CD14-positive monocyte (primary cell): ENCODE measurements at regions not wholly inside any gene's neighbourhood (a gene's known extent, or its start where the extent isn't known, plus 50 kb on each side); places are given as distances from the start of the nearest gene placed in this dataset.

Source experiments
- DNase-seq, 3 donors: peaks; one replicate each; pipeline ENCODE4 v3.0.0-alpha.2; 2011 to 2022
- H2AFZ ChIP-seq: 2 replicates; pipeline ENCODE4 v1.6.0; 2012; ENCODE audit warnings: mild to moderate bottlenecking, low read depth, low read length, inconsistent platforms; ENCODE audit not compliant: insufficient read depth, poor library complexity, severe bottlenecking
- H3K27ac ChIP-seq, 2 donors: 1 replicate in 1 of 2; 2 replicates in 1 of 2; pipeline ENCODE4 v1.5.1; 2012 to 2013; ENCODE audit warnings: low read length in 2 of 2, control low read depth in 1 of 2, inconsistent platforms in 1 of 2, low read depth in 1 of 2, mild to moderate bottlenecking in 1 of 2
- H3K27me3 ChIP-seq, 2 donors: one replicate each; pipeline versions ENCODE4 v1.6.0 to v1.6.1; 2011 to 2013; ENCODE audit warnings: low read length in 2 of 2; ENCODE audit not compliant: control insufficient read depth in 2 of 2, insufficient read depth in 2 of 2
- H3K36me3 ChIP-seq, 2 donors: replicated peaks in 1 of 2; 1 replicate in 1 of 2; 2 replicates in 1 of 2; pipeline versions ENCODE4 v1.5.1 to v1.6.1; 2012 to 2013; ENCODE audit warnings: low read length in 2 of 2, control low read depth in 1 of 2, inconsistent platforms in 1 of 2, mild to moderate bottlenecking in 1 of 2; ENCODE audit not compliant: insufficient read depth in 2 of 2, control insufficient read depth in 1 of 2
- H3K4me1 ChIP-seq, 2 donors: 1 replicate in 1 of 2; 2 replicates in 1 of 2; pipeline versions ENCODE4 v1.5.1 to v1.6.1; 2012 to 2013; ENCODE audit warnings: low read length in 2 of 2, control low read depth in 1 of 2, inconsistent platforms in 1 of 2, mild to moderate bottlenecking in 1 of 2, moderate library complexity in 1 of 2; ENCODE audit not compliant: insufficient read depth in 2 of 2, control insufficient read depth in 1 of 2
- H3K4me2 ChIP-seq: replicated peaks from 2 replicates; pipeline ENCODE3; 2012; ENCODE audit warnings: low read length, moderate library complexity, mild to moderate bottlenecking; ENCODE audit not compliant: poor library complexity, severe bottlenecking; ENCODE audit errors: extremely low read depth
- H3K4me3 ChIP-seq, 3 experiments: fragments of 200-600 bp in 1 of 3; sonication (generic) in 1 of 3; replicated peaks in 1 of 3; 1 replicate in 2 of 3; 2 replicates in 1 of 3; pipeline ENCODE4 v1.5.1; 2011 to 2013; ENCODE audit warnings: low read length in 3 of 3, mild to moderate bottlenecking in 3 of 3, control low read depth in 2 of 3, low read depth in 2 of 3, inconsistent platforms in 1 of 3, moderate library complexity in 1 of 3
- H3K79me2 ChIP-seq: 2 replicates; pipeline ENCODE4 v1.6.0; 2012; ENCODE audit warnings: mild to moderate bottlenecking, control low read depth, inconsistent platforms, low read length, moderate library complexity; ENCODE audit not compliant: insufficient read depth
- H3K9ac ChIP-seq: 2 replicates; pipeline ENCODE4 v1.6.0; 2017; ENCODE audit warnings: low read length, mild to moderate bottlenecking; ENCODE audit not compliant: insufficient read depth, poor library complexity, severe bottlenecking
- H3K9me3 ChIP-seq, 2 donors: replicated peaks in 1 of 2; 1 replicate in 1 of 2; 2 replicates in 1 of 2; pipeline versions ENCODE4 v1.5.1 to v1.6.1; 2012 to 2013; ENCODE audit warnings: low read length in 2 of 2, control low read depth in 1 of 2; ENCODE audit not compliant: control insufficient read depth in 1 of 2, insufficient read depth in 1 of 2
- H4K20me1 ChIP-seq: 2 replicates; pipeline ENCODE4 v1.6.0; 2012; ENCODE audit warnings: mild to moderate bottlenecking, low read length, control low read depth, moderate library complexity; ENCODE audit not compliant: insufficient read depth
- H3K27ac Mint-ChIP-seq, 7 donors: one replicate each; pipeline ENCODE4 v1.8.0; 2020; ENCODE audit warnings: mild to moderate bottlenecking in 7 of 7, mixed read lengths in 7 of 7, moderate library complexity in 6 of 7, inconsistent platforms in 2 of 7
- H3K27me3 Mint-ChIP-seq, 3 donors: one replicate each; pipeline ENCODE4 v1.8.0; 2021 to 2022; ENCODE audit warnings: low read depth in 3 of 3, mild to moderate bottlenecking in 3 of 3, mixed read lengths in 3 of 3, moderate library complexity in 3 of 3, inconsistent platforms in 1 of 3
- H3K36me3 Mint-ChIP-seq, 2 donors: one replicate each; pipeline ENCODE4 v1.8.0; 2020; ENCODE audit warnings: mixed read lengths in 2 of 2, inconsistent platforms in 1 of 2, mild to moderate bottlenecking in 1 of 2
- H3K4me1 Mint-ChIP-seq: one replicate; pipeline ENCODE4 v1.8.0; 2020; ENCODE audit warnings: mild to moderate bottlenecking, mixed read lengths
- H3K4me3 Mint-ChIP-seq, 2 donors: one replicate each; pipeline ENCODE4 v1.8.0; 2020; ENCODE audit warnings: mild to moderate bottlenecking in 2 of 2, mixed read lengths in 2 of 2, moderate library complexity in 1 of 2
- H3K9me3 Mint-ChIP-seq, 7 donors: one replicate each; pipeline ENCODE4 v1.8.0; 2020 to 2022; ENCODE audit warnings: mixed read lengths in 7 of 7, mild to moderate bottlenecking in 6 of 7, moderate library complexity in 6 of 7, inconsistent platforms in 2 of 7
- WGBS: methylation state at CpG from one replicate; pipeline ENCODE4 v1.1.5; 2013; ENCODE audit warnings: missing lambda C conversion rate; ENCODE audit not compliant: insufficient coverage; 5-methylcytosine and 5-hydroxymethylcytosine counted together
- intact Hi-C, 2 donors: fragments of 100-400 bp; cut with micrococcal nuclease; formaldehyde crosslinking; loops; one replicate each; pipeline versions ENCODE4 v1.15.0 to v1.15.1; 2023
- TF ChIP-seq, protein P1 (sequence below): fragments of 200-600 bp; IDR thresholded peaks from one replicate; pipeline ENCODE4 v1.8.0; 2022; ENCODE audit warnings: antibody characterized with exemption, mild to moderate bottlenecking

DNA sequence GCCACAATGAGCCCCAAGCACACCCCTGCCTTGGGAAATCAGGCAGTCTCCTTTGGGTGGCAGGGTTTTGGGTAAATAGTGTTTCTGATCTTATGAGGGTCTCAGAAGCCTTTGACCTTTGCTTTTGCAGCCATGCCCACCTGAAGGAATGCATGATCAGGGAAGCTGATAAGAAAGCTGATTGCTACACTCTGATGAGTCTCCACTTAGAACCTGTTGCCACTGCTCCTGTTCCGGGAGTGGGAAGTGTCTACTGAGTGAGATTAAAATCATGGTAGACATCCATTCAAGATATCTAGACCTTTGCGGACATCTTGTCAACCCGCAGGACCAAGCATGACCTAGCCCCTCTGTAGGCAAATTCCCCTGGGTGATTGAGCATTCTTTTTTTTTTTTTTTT lies 282.6 kb downstream of the SKIDA1 start:
- H3K4me3 Mint-ChIP-seq, result no peak overlapping the region
- DNase-seq, result no peak
- 93% methylated on average over 2 of the region's 3 CpGs for WGBS
- no peak overlapping the region for H3K27ac Mint-ChIP-seq
- Histone ChIP-seq H3K9ac (no peak overlapping the region), H3K27ac (no peak overlapping the region), H3K27me3 (no peaks in the 10 kb centered on the region), H4K20me1 (no peaks in the 10 kb centered on the region), H2AFZ (no peak overlapping the region), H3K4me2 (no peak overlapping the region), H3K36me3 (no peaks in the 10 kb centered on the region), H3K79me2 (no peaks in the 10 kb centered on the region), H3K4me3 (no peak overlapping the region), H3K4me1 (no peaks in the 10 kb centered on the region), H3K9me3 (no peaks in the 10 kb centered on the region)
- peaks cover 3 to 5% (median 5%) of the 10 kb centered on the region in 3 donors for H3K27me3 Mint-ChIP-seq
- no peaks in the 10 kb centered on the region for H3K36me3 Mint-ChIP-seq
- intact Hi-C loops, result no loop called here
- peaks cover 0 to 12% (median 5%) of the 10 kb centered on the region in 7 donors for H3K9me3 Mint-ChIP-seq
- TF ChIP-seq, protein P1, sequence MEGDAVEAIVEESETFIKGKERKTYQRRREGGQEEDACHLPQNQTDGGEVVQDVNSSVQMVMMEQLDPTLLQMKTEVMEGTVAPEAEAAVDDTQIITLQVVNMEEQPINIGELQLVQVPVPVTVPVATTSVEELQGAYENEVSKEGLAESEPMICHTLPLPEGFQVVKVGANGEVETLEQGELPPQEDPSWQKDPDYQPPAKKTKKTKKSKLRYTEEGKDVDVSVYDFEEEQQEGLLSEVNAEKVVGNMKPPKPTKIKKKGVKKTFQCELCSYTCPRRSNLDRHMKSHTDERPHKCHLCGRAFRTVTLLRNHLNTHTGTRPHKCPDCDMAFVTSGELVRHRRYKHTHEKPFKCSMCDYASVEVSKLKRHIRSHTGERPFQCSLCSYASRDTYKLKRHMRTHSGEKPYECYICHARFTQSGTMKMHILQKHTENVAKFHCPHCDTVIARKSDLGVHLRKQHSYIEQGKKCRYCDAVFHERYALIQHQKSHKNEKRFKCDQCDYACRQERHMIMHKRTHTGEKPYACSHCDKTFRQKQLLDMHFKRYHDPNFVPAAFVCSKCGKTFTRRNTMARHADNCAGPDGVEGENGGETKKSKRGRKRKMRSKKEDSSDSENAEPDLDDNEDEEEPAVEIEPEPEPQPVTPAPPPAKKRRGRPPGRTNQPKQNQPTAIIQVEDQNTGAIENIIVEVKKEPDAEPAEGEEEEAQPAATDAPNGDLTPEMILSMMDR, result no peak
- H3K4me1 Mint-ChIP-seq, result no peaks in the 10 kb centered on the region

- Histone ChIP-seq H4K20me1 (no peaks in the 10 kb centered on the region), H3K4me1 (no peaks in the 10 kb centered on the region), H3K4me2 (no peak overlapping the region), H2AFZ (no peak overlapping the region), H3K4me3 (no peak overlapping the region), H3K36me3 (no peaks in the 10 kb centered on the region), H3K27me3 (no peaks in the 10 kb centered on the region), H3K9ac (no peak overlapping the region), H3K27ac (no peak overlapping the region), H3K79me2 (no peaks in the 10 kb centered on the region), H3K9me3 (no peaks in the 10 kb centered on the region)
- no peaks in the 10 kb centered on the region for H3K4me1 Mint-ChIP-seq
- H3K9me3 Mint-ChIP-seq, result peaks cover 0 to 7% (median 2%) of the 10 kb centered on the region in 7 donors
- TF ChIP-seq, protein P1, result no peak
- H3K36me3 Mint-ChIP-seq, result no peaks in the 10 kb centered on the region
- no CpG with 5 or more reads among the region's 2 CpGs for WGBS
- DNase-seq, result no peak
- H3K27ac Mint-ChIP-seq, result no peak overlapping the region
- H3K4me3 Mint-ChIP-seq, result no peak overlapping the region
- peaks cover 1 to 2% (median 1%) of the 10 kb centered on the region in 3 donors for H3K27me3 Mint-ChIP-seq
- intact Hi-C loops, result no loop called here
Measured at GRCh38 chr10:21238717-21239116, 286.8 kb downstream of the SKIDA1 start.
